Gastroesophageal sphincter (tissue), 3 donors: ENCODE measurements at regions not wholly inside any gene's neighbourhood (a gene's known extent, or its start where the extent isn't known, plus 50 kb on each side); places are given as distances from the start of the nearest gene placed in this dataset.
"Not testable (repeated sequence)": the region's sequence is repeated elsewhere in the genome, so short reads cannot be mapped to it uniquely, and the experiment has no call there.

ENCODE experiments used
- CTCF ChIP-seq, 4 experiments: fragments of 200-600 bp in 2 of 4; fragments of 450-650 bp in 2 of 4; sonication (generic) in 1 of 4; IDR thresholded peaks; one replicate each; pipeline ENCODE4 v1.5.1; 2017 to 2019; ENCODE audit warnings: antibody characterized with exemption in 4 of 4, mild to moderate bottlenecking in 2 of 4, moderate library complexity in 2 of 4
- EP300 ChIP-seq: sonication (generic); formaldehyde crosslinking; IDR thresholded peaks from one replicate; pipeline ENCODE4 v1.6.1; 2017; ENCODE audit warnings: antibody characterized with exemption, mild to moderate bottlenecking
- POLR2AphosphoS5 ChIP-seq: sonication (generic); formaldehyde crosslinking; IDR thresholded peaks from one replicate; pipeline ENCODE4 v1.6.1; 2017; ENCODE audit warnings: antibody characterized with exemption

GRCh38 chr4:3986412-3986811 lies 220.2 kb downstream of the ADRA2C start:
- not testable (repeated sequence) for TF ChIP-seq EP300; POLR2AphosphoS5; CTCF (IDR thresholded peaks at IDR 0.05)
